ENCODE measurements at regions not wholly inside any gene's neighbourhood (a gene's known extent, or its start where the extent isn't known, plus 50 kb on each side); places are given as distances from the start of the nearest gene placed in this dataset.

GRCh38 chr4:171759274-171759673, 53.9 kb upstream of the GALNTL6 start:
- DNase-seq, result no peak

DNA sequence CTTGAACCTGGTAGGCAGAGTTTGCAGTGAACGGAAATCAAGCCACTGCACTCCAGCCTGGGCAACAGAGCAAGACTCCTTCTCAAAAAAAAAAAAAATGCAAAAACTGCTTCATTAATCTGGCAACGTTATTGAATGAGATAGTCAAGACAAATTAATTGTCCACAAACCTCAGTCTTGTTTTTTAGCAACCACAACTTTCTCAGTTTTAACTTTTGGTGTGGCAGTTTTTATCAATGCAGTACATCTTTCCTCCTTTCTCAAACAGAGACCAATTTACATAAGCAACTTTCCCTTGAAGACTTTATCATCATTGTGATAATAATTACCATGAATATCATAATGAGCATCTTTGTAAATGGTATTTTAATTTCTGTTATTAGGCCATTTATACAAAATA, 61.7 kb upstream of the GALNTL6 start:
- DNase-seq, result no peak

DNA sequence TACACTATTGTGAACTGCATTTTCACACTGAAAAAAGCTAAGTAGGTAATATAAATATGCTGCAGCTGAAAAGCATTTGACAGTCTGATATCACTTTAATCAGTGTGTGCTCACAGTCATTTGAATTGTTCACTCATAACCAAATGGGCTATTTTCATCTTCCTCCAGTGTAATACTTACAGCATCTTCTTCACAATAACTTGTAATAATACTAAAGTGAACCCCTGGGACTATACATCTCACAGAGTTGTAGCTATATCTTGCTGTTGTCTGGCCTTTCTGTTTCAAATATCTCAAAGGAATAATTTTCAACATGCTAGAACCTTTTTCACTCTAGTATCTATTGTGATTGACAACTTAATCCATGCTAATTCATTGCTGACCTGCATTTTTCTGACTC, 66.8 kb upstream of the GALNTL6 start:
- DNase-seq, result no peak

GRCh38 chr4:171742436-171742835, 70.8 kb upstream of the GALNTL6 start:
- no peak for DNase-seq

GRCh38 chr4:171727185-171727584, 86.0 kb upstream of the GALNTL6 start:
- no peak for DNase-seq

GRCh38 chr4:171721937-171722336, 91.3 kb upstream of the GALNTL6 start:
- DNase-seq, result no peak

DNA sequence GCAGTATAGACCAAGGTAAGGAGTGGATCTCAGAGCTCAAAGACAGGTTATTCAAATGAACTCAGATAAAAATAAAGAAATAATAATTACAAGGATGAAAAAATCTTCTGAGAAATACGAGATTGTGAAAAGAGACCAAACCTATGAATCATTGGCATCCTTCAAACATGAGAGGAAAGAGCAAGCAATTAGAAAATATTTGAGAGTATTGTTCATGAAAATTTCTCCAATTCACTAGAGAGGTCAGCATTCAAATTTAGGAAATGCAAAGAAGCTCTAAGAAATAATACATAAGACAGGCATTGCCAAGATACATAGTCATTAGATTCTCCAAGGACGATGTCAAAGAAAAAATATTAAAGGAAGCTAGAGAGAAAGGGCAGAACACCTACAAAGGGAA, 93.5 kb upstream of the GALNTL6 start:
- no peak for DNase-seq

- DNase-seq, result no peak
Observed at GRCh38 chr4:171718665-171719064, 94.5 kb upstream of the GALNTL6 start.

DNA sequence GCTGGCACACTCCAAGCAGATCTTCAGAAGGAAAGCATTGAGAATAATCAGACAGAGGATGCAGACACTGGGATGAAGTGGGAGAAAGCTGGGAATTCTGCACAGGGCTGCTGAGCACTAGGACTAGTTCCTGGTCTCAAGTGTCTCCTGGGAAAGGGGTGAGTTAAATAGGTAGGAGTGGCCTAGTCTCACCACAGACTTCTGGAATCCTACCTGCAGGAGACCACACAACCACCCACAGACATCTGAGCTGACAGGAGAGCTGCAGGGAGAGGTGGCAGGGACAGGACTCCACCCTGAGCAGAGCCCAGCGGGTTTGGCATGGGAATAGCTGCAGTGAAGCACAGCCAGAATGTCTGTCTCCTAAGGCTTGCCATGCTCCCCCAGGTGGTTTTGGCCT, 95.1 kb upstream of the GALNTL6 start:
- DNase-seq, result no peak

GRCh38 chr4:171717231-171717741, 95.9 kb upstream of the GALNTL6 start:
- DNase-seq, result no peak

GRCh38 chr4:171715973-171716372, 97.2 kb upstream of the GALNTL6 start:
- DNase-seq, result no peak

- no peak for DNase-seq
Observed at GRCh38 chr4:171714791-171715454, 98.3 kb upstream of the GALNTL6 start.

DNA sequence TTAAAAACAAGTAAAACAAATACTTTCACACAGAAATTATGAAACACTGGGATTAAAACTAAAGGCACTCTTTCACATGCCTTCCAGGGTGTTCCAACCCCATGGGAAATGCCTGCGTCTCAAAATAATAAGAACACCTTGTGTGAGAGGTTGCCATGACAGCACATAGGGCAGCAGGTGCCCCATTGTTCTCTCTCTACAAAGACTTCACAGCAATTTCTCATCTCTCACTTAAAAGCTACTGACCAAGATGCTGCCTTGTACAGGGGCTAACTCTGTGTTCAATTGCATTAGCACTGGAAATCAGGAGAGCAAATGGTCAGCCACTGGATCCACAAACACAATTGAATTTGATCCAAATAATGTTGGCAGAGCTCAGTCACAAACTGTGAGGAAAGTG, 102.5 kb upstream of the GALNTL6 start:
- DNase-seq, result no peak

DNA sequence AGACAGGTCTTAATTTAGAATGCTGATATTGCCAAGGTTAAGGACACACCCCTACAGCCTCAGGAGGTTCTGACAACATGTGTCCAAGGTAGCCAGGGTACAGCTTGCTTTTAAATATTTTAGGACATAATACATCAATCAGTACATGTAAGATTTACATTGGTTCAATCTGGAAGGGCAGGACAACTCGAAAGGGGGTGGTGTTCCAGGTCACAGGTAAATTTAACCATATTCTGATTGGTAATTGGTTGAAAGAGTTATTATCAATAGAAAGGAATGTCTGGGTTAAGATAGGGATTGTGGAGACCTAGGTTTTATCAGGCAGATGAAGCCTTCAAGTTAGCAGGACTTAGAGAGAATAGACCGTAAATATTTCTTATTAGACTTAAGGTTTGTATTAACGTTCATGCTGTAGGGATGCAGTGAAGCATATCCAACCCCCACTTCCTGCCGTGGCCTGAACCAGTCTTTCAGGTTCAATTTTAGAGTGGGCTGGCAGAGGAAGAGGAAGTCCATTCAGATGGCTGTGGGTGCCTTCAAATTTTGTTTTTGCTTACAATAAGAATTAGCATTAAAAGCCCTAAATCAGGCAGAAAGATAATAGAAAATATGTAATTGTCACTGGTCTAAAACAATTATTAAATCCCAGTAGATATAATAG, 136.5 kb upstream of the GALNTL6 start:
- DNase-seq, result no peak

GRCh38 chr4:171674781-171675180, 138.4 kb upstream of the GALNTL6 start:
- DNase-seq, result no peak

DNA sequence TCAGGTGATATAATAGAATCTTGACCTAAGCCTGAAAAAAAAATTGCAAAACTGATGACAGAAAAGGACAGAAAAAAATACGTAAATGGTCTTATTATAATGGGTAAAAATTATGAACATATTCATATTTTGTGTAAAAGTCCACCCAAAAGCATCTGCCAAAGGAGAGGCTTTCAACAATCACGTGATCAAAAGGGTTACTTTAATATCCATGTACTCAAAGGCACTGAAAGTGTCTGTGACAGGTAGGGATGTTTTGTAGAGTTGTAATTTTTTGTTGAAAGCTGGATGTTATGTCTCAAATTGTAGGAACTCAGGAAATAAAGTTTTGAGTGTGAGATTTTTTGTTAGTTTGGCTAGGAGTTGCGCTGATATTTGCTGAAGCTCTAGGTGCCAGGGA, 144.8 kb upstream of the GALNTL6 start:
- no peak for DNase-seq

GRCh38 chr4:171667906-171668305, 145.3 kb upstream of the GALNTL6 start:
- DNase-seq, result no peak

GRCh38 chr4:171651071-171651470, 162.1 kb upstream of the GALNTL6 start:
- DNase-seq, result no peak

- no peak for DNase-seq
Observed at GRCh38 chr4:171650543-171650942, 162.7 kb upstream of the GALNTL6 start.

GRCh38 chr4:171648926-171649325, 164.3 kb upstream of the GALNTL6 start:
- no peak for DNase-seq

DNA sequence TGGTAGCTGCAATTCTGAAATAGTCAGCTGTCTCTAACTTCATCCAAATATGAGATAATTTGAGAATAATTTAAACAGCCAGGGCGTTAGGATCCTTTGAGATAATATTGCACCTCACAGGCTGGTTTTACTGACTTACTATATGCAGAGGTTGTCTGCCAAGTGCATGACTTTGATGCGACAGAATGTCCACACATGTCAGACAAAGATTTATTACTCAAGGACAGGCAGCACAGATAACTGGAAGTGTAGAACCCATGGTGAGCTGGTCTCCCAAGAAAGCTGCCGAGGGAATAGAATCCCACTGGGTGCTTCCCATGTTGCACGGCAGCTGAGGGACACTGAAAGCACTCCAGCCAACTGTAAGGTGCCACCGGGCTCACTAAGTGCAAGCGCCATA, 166.2 kb upstream of the GALNTL6 start:
- DNase-seq, result no peak

DNA sequence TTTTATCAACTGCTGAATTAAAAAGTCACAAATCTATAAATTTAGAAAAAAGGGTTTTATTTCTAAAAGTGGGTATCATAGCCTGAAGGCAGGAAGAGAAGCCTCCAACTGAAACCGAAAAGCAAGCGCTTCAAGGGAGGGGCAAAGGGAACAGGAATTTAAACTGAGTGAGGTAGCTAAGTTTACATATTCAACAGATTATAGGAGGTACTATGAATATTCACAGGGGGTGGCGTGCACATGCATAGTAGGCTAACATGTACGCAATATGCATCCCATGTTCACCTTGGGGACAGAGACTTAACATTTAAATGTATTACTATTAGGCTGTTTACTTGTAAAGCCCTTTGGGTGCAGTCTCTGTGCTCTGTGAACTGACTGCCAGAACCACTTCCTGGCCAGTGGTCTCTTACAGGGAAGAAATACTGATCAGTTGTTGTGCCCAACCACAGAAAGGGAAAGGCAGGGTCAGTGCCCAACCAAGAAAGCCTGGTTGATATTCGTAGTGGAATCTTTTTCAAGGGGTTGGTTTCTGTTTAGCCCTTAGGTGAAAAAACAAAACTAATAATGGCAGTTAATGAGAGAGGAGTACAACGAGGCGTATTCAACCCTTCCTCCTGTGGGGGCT, 168.7 kb upstream of the GALNTL6 start:
- DNase-seq, result no peak

GRCh38 chr4:171639540-171639939, 173.7 kb upstream of the GALNTL6 start:
- no peak for DNase-seq

DNA sequence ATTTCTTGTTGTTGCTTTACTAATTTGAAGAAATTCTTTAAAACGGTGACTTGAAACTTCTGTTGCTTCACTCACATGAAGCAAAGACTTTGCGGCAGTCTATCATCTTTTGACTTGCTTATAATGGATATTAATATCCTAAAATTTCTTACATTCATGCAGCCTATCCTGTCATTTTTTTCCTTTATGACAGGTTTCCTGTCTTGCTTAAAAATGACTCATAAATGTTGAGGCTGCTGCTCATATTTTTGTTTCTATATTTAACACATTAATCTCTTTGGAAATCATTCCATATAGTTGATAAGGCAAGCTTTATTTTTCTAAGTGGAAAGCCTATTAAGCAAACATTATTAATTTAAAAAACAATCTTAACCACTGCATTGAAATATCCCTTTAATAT, 176.6 kb upstream of the GALNTL6 start:
- DNase-seq, result no peak

All from NCI-H187 (cell line).